GM12865 (cell line): ENCODE measurements at regions not wholly inside any gene's neighbourhood (a gene's known extent, or its start where the extent isn't known, plus 50 kb on each side); places are given as distances from the start of the nearest gene placed in this dataset.

Experiments used
- DNase-seq: peaks from one replicate; pipeline ENCODE4 v3.0.0; 2010; ENCODE audit warnings: low read depth
- H3K4me3 ChIP-seq: 2 replicates; pipeline ENCODE4 v1.5.1; 2011; ENCODE audit warnings: mild to moderate bottlenecking, low read depth, low read length, control low read depth
- CTCF ChIP-seq: IDR thresholded peaks from 2 replicates; pipeline ENCODE4 v1.5.1; 2011; ENCODE audit warnings: low read length, control low read depth, low read depth, inconsistent platforms; ENCODE audit not compliant: insufficient read depth; ENCODE audit errors: missing control alignments

- no peak for DNase-seq
- TF ChIP-seq CTCF: no peak
- H3K4me3 ChIP-seq: no peak overlapping the region
Observed at GRCh38 chr2:180751306-180751920, 229.0 kb upstream of the UBE2E3 start.

DNA sequence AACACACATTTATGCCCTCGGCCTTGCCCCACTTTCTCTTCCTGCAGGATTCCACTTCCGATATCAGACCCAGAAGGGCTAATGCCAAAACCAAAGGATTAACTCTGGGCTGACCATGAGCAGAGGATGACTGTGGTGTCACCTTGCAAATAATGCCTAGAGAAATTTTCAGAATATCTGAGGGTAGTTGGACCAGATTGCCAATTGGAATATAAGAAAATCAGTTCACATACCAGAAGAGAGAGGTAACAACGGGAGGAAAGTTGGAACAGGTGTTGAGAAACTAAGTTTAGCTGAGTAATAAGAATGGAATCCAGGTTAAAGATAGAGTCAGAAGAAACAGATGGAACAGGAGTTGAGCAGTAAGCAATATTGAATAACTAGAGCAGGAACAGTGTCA lies 232.7 kb upstream of the UBE2E3 start:
- no peak for DNase-seq
- H3K4me3 ChIP-seq: no peak overlapping the region
- TF ChIP-seq CTCF: no peak

GRCh38 chr2:180743401-180743800 lies 237.0 kb upstream of the UBE2E3 start:
- no peak overlapping the region for H3K4me3 ChIP-seq
- no peak for DNase-seq
- no peak for TF ChIP-seq CTCF

DNA sequence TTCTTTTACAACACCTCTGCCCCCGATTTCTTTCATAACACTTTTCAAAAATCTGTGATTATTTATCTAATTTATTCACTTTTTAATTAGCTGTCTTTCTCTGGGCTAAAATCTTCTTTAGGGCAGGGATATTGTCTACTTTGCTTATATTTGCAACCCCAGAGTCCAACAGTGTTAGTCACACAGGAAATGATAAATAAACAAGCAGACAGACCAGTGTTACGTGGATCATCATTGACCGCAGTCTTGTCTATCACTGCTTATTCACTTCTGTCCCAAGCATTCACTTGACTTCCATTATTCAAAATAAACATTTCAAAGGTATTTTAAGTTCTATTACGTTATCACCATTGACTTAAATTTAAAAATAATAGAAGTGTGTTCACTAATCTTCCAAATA lies 237.6 kb upstream of the UBE2E3 start:
- no peak for DNase-seq
- no peak for TF ChIP-seq CTCF

GRCh38 chr2:180739070-180739469 lies 241.3 kb upstream of the UBE2E3 start:
- no peak for TF ChIP-seq CTCF
- H3K4me3 ChIP-seq: no peak overlapping the region
- no peak for DNase-seq

More for the DNA sequence above, 237.6 kb upstream of the UBE2E3 start:
- no peak overlapping the region for H3K4me3 ChIP-seq

- DNase-seq: no peak
- no peak for TF ChIP-seq CTCF
- no peak overlapping the region for H3K4me3 ChIP-seq
Observed at GRCh38 chr2:180735799-180736198, 244.6 kb upstream of the UBE2E3 start.

- no peak for DNase-seq
- H3K4me3 ChIP-seq: no peak overlapping the region
- no peak for TF ChIP-seq CTCF
Observed at GRCh38 chr2:180734382-180734781, 246.0 kb upstream of the UBE2E3 start.
